GM23338 (cell line): ENCODE measurements at regions not wholly inside any gene's neighbourhood (a gene's known extent, or its start where the extent isn't known, plus 50 kb on each side); places are given as distances from the start of the nearest gene placed in this dataset.

ENCODE experiments used
- ATAC-seq: fragments of 200-7000 bp; cut with Tn5 transposase; 3 replicates; pipeline ENCODE4 v1.9.1; 2020
- DNase-seq: peaks from one replicate; pipeline ENCODE4 v3.0.0-alpha.2; 2015; ENCODE audit warnings: low spot score
- H2AFZ ChIP-seq: fragments of 200-600 bp; sonication (generic); 2 replicates; pipeline ENCODE4 v1.8.0; 2016; ENCODE audit warnings: antibody characterized with exemption, mild to moderate bottlenecking, moderate library complexity
- H3F3A ChIP-seq: fragments of 200-600 bp; sonication (generic); replicated peaks from 2 replicates; pipeline ENCODE4 v1.8.0; 2017; ENCODE audit warnings: antibody characterized with exemption, mixed run types, low read depth
- H3K27ac ChIP-seq: fragments of 200-600 bp; sonication (generic); 2 replicates; pipeline ENCODE4 v1.6.1; 2016; ENCODE audit warnings: low read depth
- H3K27me3 ChIP-seq: fragments of 200-600 bp; sonication (generic); 2 replicates; pipeline ENCODE4 v1.8.0; 2016; ENCODE audit warnings: mild to moderate bottlenecking, mixed run types, moderate library complexity; ENCODE audit not compliant: insufficient read depth
- H3K36me3 ChIP-seq: fragments of 200-600 bp; sonication (generic); 2 replicates; pipeline ENCODE4 v1.8.0; 2016; ENCODE audit warnings: mild to moderate bottlenecking; ENCODE audit not compliant: insufficient read depth
- H3K4me1 ChIP-seq: fragments of 200-600 bp; sonication (generic); 2 replicates; pipeline ENCODE4 v1.8.0; 2016; ENCODE audit warnings: mild to moderate bottlenecking, moderate library complexity; ENCODE audit not compliant: insufficient read depth
- H3K4me2 ChIP-seq: fragments of 200-600 bp; sonication (generic); 2 replicates; pipeline ENCODE4 v1.7.1; 2017; ENCODE audit warnings: mixed run types
- H3K4me3 ChIP-seq: fragments of 200-600 bp; sonication (generic); 2 replicates; pipeline ENCODE4 v1.6.1; 2016; ENCODE audit warnings: mixed run types
- H3K79me2 ChIP-seq: fragments of 200-600 bp; sonication (generic); replicated peaks from 2 replicates; pipeline ENCODE4 v1.8.0; 2017; ENCODE audit warnings: mild to moderate bottlenecking; ENCODE audit not compliant: insufficient read depth
- H3K9me2 ChIP-seq: fragments of 200-600 bp; sonication (generic); 2 replicates; pipeline ENCODE4 v1.8.0; 2017; ENCODE audit not compliant: insufficient read depth
- H4K20me1 ChIP-seq: fragments of 200-600 bp; sonication (generic); replicated peaks from 2 replicates; pipeline ENCODE4 v1.8.0; 2017; ENCODE audit warnings: mild to moderate bottlenecking; ENCODE audit not compliant: insufficient read depth
- H3K27ac Mint-ChIP-seq: 2 replicates; pipeline ENCODE4 v1.8.0; 2020; ENCODE audit warnings: inconsistent platforms, mild to moderate bottlenecking, moderate library complexity, mixed read lengths
- H3K27me3 Mint-ChIP-seq: 3 replicates; pipeline ENCODE4 v1.8.0; 2022; ENCODE audit warnings: low read depth, mild to moderate bottlenecking, moderate library complexity, mixed read lengths, inconsistent platforms; ENCODE audit not compliant: insufficient read depth, poor library complexity
- H3K36me3 Mint-ChIP-seq: 3 replicates; pipeline ENCODE4 v1.8.0; 2021; ENCODE audit warnings: low read depth, mild to moderate bottlenecking, inconsistent platforms, moderate library complexity, mixed read lengths
- H3K4me1 Mint-ChIP-seq: 3 replicates; pipeline ENCODE4 v1.8.0; 2020; ENCODE audit warnings: mild to moderate bottlenecking, inconsistent platforms, mixed read lengths
- H3K4me3 Mint-ChIP-seq: 3 replicates; pipeline ENCODE4 v1.8.0; 2021; ENCODE audit warnings: moderate library complexity, mild to moderate bottlenecking, inconsistent platforms, mixed read lengths
- H3K9me3 Mint-ChIP-seq: 3 replicates; pipeline ENCODE4 v1.8.0; 2020; ENCODE audit warnings: moderate library complexity, mild to moderate bottlenecking, inconsistent platforms, mixed read lengths
- CREB1 ChIP-seq: fragments of 250-450 bp; sonication (Bioruptor Pico); IDR thresholded peaks from 2 replicates; pipeline ENCODE4 v1.5.0; 2020; ENCODE audit warnings: low read depth, mild to moderate bottlenecking, moderate library complexity
- EZH2 ChIP-seq: fragments of 200-600 bp; sonication (generic); IDR thresholded peaks from one replicate; pipeline ENCODE4 v1.8.0; 2017; ENCODE audit warnings: antibody characterized with exemption, mild to moderate bottlenecking, low read depth; ENCODE audit not compliant: unreplicated experiment
- EZH2phosphoT487 ChIP-seq: fragments of 200-600 bp; sonication (generic); IDR thresholded peaks from one replicate; pipeline ENCODE4 v1.8.1; 2018; ENCODE audit warnings: antibody characterized with exemption; ENCODE audit not compliant: unreplicated experiment
- JUNB ChIP-seq: IDR thresholded peaks from one replicate; pipeline ENCODE4 v1.6.1; 2016; ENCODE audit warnings: antibody characterized with exemption; ENCODE audit not compliant: unreplicated experiment
- NANOG ChIP-seq: IDR thresholded peaks from 2 replicates; pipeline ENCODE4 v1.6.1; 2016; ENCODE audit warnings: antibody characterized with exemption, borderline replicate concordance
- POLR2AphosphoS5 ChIP-seq: IDR thresholded peaks from 2 replicates; pipeline ENCODE4 v1.6.1; 2016; ENCODE audit warnings: antibody characterized with exemption, low read depth
- STAT1 ChIP-seq: IDR thresholded peaks from one replicate; pipeline ENCODE4 v1.6.1; 2016; ENCODE audit warnings: antibody characterized with exemption; ENCODE audit not compliant: unreplicated experiment
- ZNF114 ChIP-seq: fragments of 250-450 bp; sonication (Bioruptor Pico); IDR thresholded peaks from 2 replicates; pipeline ENCODE4 v1.5.0; 2020; ENCODE audit warnings: mild to moderate bottlenecking, moderate library complexity
- ZNF331 ChIP-seq: fragments of 250-450 bp; sonication (Bioruptor Pico); IDR thresholded peaks from 2 replicates; pipeline ENCODE4 v1.5.0; 2020; ENCODE audit warnings: low read depth, mild to moderate bottlenecking, moderate library complexity
- TF ChIP-seq, protein P1 (sequence below): IDR thresholded peaks from 2 replicates; pipeline ENCODE4 v1.6.1; 2016; ENCODE audit warnings: antibody characterized with exemption
- TF ChIP-seq, protein P2 (sequence below), 2 experiments: fragments of 200-600 bp in 1 of 2; sonication (generic) in 1 of 2; conservative IDR thresholded peaks; 2 replicates each; pipeline versions ENCODE4 v1.5.1 to v1.6.1; 2016 to 2017; ENCODE audit warnings: antibody characterized with exemption in 2 of 2, low read depth in 2 of 2, mild to moderate bottlenecking in 2 of 2, moderate library complexity in 1 of 2
- TF ChIP-seq, protein P3 (sequence below): fragments of 250-450 bp; sonication (Bioruptor Pico); IDR thresholded peaks from 2 replicates; pipeline ENCODE4 v1.5.0; 2020; ENCODE audit warnings: mild to moderate bottlenecking, moderate library complexity
- TF ChIP-seq, protein P4 (sequence below): IDR thresholded peaks from one replicate; pipeline ENCODE4 v1.6.1; 2018; ENCODE audit warnings: antibody characterized with exemption; ENCODE audit not compliant: unreplicated experiment

DNA sequence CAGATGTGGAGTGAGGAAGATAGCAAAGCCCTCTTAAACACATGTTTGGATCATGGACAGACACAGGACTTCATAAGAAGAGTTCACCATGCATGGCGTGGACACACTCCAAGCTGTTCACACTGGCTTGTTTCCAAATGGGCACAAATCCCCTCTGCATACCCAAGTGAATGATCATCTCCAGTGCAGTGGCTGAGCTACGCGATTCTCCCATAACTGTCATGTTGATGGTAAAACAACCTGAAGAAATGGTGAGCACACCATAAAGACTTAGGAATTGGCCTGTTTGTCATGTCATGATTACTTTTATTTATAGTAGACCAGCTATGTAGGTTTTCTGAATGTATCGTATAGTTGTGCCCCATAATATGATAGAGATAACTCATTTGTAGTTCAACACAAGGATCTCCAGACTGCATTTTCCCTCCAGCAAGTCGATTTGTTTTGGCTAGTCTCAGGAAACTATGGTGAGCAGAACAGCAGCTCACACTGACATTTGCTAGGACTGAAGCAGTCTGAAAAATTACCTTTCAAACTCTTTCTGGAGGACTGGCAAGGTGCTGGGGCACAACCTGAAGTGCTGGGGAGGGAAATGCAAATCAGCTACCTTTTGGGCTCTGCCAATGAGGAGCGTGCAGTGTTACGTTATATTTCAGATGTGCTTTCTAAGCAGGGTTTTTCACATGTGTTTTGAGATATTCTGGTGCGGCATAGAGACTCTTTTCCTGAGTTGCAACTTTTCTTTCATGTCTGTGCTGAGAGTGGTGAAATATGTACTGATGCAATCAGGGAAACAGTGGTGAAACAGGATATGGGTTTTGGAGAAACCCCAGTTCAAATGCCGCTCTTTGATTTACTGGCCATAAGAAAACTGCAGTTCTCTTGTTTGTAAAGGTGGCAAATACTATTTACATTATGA, 629.6 kb upstream of the DPP6 start:
- no peak overlapping the region for H2AFZ ChIP-seq
- H3K9me3 Mint-ChIP-seq = peaks cover 98% of the 10 kb centered on the region
- H3K4me2 ChIP-seq = no peak overlapping the region
- no peak overlapping the region for H3K27ac ChIP-seq
- no peaks in the 10 kb centered on the region for H3K79me2 ChIP-seq
- no peaks in the 10 kb centered on the region for H3K4me1 Mint-ChIP-seq
- no peak overlapping the region for H3K4me3 Mint-ChIP-seq
- H3K36me3 ChIP-seq = no peaks in the 10 kb centered on the region; the same call in 1 of the 2 replicates
- ATAC-seq (no peak), DNase-seq (no peak)
- H3K27ac Mint-ChIP-seq = no peak overlapping the region
- H3K4me1 ChIP-seq = no peaks in the 10 kb centered on the region
- peaks cover 2% of the 10 kb centered on the region; the same call in 1 of the 2 replicates for H3K9me2 ChIP-seq
- peaks cover 11% of the 10 kb centered on the region for H3K36me3 Mint-ChIP-seq
- H3K27me3 Mint-ChIP-seq = no peaks in the 10 kb centered on the region
- no peaks in the 10 kb centered on the region for H4K20me1 ChIP-seq
- TF ChIP-seq, protein P1, sequence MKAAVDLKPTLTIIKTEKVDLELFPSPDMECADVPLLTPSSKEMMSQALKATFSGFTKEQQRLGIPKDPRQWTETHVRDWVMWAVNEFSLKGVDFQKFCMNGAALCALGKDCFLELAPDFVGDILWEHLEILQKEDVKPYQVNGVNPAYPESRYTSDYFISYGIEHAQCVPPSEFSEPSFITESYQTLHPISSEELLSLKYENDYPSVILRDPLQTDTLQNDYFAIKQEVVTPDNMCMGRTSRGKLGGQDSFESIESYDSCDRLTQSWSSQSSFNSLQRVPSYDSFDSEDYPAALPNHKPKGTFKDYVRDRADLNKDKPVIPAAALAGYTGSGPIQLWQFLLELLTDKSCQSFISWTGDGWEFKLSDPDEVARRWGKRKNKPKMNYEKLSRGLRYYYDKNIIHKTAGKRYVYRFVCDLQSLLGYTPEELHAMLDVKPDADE = no peak
- TF ChIP-seq STAT1 (no peak), CREB1 (CRISPR knock-in tag) (no peak), JUNB (no peak), ZNF114 (CRISPR knock-in tag) (no peak), NANOG (no peak), ZNF331 (CRISPR knock-in tag) (no peak), EZH2 (no peak), EZH2phosphoT487 (no peak), POLR2AphosphoS5 (no peak)
- TF ChIP-seq, protein P2, sequence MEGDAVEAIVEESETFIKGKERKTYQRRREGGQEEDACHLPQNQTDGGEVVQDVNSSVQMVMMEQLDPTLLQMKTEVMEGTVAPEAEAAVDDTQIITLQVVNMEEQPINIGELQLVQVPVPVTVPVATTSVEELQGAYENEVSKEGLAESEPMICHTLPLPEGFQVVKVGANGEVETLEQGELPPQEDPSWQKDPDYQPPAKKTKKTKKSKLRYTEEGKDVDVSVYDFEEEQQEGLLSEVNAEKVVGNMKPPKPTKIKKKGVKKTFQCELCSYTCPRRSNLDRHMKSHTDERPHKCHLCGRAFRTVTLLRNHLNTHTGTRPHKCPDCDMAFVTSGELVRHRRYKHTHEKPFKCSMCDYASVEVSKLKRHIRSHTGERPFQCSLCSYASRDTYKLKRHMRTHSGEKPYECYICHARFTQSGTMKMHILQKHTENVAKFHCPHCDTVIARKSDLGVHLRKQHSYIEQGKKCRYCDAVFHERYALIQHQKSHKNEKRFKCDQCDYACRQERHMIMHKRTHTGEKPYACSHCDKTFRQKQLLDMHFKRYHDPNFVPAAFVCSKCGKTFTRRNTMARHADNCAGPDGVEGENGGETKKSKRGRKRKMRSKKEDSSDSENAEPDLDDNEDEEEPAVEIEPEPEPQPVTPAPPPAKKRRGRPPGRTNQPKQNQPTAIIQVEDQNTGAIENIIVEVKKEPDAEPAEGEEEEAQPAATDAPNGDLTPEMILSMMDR (conservative IDR thresholded peaks at IDR 0.05; ENCODE audit: low read depth in 2 of 2) = no peak
- TF ChIP-seq, protein P3, sequence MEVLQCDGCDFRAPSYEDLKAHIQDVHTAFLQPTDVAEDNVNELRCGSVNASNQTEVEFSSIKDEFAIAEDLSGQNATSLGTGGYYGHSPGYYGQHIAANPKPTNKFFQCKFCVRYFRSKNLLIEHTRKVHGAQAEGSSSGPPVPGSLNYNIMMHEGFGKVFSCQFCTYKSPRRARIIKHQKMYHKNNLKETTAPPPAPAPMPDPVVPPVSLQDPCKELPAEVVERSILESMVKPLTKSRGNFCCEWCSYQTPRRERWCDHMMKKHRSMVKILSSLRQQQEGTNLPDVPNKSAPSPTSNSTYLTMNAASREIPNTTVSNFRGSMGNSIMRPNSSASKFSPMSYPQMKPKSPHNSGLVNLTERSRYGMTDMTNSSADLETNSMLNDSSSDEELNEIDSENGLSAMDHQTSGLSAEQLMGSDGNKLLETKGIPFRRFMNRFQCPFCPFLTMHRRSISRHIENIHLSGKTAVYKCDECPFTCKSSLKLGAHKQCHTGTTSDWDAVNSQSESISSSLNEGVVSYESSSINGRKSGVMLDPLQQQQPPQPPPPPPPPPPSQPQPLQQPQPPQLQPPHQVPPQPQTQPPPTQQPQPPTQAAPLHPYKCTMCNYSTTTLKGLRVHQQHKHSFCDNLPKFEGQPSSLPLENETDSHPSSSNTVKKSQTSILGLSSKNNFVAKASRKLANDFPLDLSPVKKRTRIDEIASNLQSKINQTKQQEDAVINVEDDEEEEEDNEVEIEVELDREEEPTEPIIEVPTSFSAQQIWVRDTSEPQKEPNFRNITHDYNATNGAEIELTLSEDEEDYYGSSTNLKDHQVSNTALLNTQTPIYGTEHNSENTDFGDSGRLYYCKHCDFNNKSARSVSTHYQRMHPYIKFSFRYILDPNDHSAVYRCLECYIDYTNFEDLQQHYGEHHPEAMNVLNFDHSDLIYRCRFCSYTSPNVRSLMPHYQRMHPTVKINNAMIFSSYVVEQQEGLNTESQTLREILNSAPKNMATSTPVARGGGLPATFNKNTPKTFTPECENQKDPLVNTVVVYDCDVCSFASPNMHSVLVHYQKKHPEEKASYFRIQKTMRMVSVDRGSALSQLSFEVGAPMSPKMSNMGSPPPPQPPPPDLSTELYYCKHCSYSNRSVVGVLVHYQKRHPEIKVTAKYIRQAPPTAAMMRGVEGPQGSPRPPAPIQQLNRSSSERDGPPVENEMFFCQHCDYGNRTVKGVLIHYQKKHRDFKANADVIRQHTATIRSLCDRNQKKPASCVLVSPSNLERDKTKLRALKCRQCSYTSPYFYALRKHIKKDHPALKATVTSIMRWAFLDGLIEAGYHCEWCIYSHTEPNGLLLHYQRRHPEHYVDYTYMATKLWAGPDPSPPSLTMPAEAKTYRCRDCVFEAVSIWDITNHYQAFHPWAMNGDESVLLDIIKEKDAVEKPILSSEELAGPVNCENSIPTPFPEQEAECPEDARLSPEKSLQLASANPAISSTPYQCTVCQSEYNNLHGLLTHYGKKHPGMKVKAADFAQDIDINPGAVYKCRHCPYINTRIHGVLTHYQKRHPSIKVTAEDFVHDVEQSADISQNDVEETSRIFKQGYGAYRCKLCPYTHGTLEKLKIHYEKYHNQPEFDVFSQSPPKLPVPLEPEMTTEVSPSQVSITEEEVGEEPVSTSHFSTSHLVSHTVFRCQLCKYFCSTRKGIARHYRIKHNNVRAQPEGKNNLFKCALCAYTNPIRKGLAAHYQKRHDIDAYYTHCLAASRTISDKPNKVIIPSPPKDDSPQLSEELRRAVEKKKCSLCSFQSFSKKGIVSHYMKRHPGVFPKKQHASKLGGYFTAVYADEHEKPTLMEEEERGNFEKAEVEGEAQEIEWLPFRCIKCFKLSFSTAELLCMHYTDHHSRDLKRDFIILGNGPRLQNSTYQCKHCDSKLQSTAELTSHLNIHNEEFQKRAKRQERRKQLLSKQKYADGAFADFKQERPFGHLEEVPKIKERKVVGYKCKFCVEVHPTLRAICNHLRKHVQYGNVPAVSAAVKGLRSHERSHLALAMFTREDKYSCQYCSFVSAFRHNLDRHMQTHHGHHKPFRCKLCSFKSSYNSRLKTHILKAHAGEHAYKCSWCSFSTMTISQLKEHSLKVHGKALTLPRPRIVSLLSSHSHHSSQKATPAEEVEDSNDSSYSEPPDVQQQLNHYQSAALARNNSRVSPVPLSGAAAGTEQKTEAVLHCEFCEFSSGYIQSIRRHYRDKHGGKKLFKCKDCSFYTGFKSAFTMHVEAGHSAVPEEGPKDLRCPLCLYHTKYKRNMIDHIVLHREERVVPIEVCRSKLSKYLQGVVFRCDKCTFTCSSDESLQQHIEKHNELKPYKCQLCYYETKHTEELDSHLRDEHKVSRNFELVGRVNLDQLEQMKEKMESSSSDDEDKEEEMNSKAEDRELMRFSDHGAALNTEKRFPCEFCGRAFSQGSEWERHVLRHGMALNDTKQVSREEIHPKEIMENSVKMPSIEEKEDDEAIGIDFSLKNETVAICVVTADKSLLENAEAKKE (CRISPR knock-in tag) = no peak
- TF ChIP-seq, protein P4, sequence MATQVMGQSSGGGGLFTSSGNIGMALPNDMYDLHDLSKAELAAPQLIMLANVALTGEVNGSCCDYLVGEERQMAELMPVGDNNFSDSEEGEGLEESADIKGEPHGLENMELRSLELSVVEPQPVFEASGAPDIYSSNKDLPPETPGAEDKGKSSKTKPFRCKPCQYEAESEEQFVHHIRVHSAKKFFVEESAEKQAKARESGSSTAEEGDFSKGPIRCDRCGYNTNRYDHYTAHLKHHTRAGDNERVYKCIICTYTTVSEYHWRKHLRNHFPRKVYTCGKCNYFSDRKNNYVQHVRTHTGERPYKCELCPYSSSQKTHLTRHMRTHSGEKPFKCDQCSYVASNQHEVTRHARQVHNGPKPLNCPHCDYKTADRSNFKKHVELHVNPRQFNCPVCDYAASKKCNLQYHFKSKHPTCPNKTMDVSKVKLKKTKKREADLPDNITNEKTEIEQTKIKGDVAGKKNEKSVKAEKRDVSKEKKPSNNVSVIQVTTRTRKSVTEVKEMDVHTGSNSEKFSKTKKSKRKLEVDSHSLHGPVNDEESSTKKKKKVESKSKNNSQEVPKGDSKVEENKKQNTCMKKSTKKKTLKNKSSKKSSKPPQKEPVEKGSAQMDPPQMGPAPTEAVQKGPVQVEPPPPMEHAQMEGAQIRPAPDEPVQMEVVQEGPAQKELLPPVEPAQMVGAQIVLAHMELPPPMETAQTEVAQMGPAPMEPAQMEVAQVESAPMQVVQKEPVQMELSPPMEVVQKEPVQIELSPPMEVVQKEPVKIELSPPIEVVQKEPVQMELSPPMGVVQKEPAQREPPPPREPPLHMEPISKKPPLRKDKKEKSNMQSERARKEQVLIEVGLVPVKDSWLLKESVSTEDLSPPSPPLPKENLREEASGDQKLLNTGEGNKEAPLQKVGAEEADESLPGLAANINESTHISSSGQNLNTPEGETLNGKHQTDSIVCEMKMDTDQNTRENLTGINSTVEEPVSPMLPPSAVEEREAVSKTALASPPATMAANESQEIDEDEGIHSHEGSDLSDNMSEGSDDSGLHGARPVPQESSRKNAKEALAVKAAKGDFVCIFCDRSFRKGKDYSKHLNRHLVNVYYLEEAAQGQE = no peak
- H3K4me3 ChIP-seq = no peak overlapping the region
- H3K27me3 ChIP-seq = no peaks in the 10 kb centered on the region
- H3F3A ChIP-seq = no peaks in the 10 kb centered on the region
